Left lung (tissue), 4 donors: ENCODE measurements at regions not wholly inside any gene's neighbourhood (a gene's known extent, or its start where the extent isn't known, plus 50 kb on each side); places are given as distances from the start of the nearest gene placed in this dataset.

Experiments
- ATAC-seq: fragments of 200-7000 bp; cut with Tn5 transposase; one replicate; pipeline ENCODE4 v1.9.1; 2020; ENCODE audit warnings: moderate library complexity
- DNase-seq, 4 donors: peaks; one replicate each; pipeline ENCODE4 v3.0.0-alpha.2; 2013 to 2020
- H3K27ac ChIP-seq, 2 donors: fragments of 200-600 bp; sonication (generic) in 1 of 2; one replicate each; pipeline versions ENCODE4 v1.5.0 to v1.8.0; 2020 to 2021
- H3K27me3 ChIP-seq, 2 donors: fragments of 200-600 bp; sonication (generic) in 1 of 2; one replicate each; pipeline versions ENCODE4 v1.5.0 to v1.8.0; 2020 to 2021
- H3K36me3 ChIP-seq, 2 donors: fragments of 200-600 bp; sonication (generic) in 1 of 2; one replicate each; pipeline versions ENCODE4 v1.5.0 to v1.8.0; 2020 to 2021
- H3K4me1 ChIP-seq, 2 donors: fragments of 200-600 bp; one replicate each; pipeline ENCODE4 v1.8.0; 2021
- H3K4me3 ChIP-seq, 2 donors: fragments of 200-600 bp; sonication (generic) in 1 of 2; one replicate each; pipeline versions ENCODE4 v1.5.0 to v1.8.0; 2020 to 2021; ENCODE audit warnings: mild to moderate bottlenecking in 1 of 2
- H3K9me3 ChIP-seq, 2 donors: fragments of 200-600 bp; sonication (generic) in 1 of 2; one replicate each; pipeline versions ENCODE4 v1.5.0 to v1.8.0; 2020 to 2021
- CTCF ChIP-seq, 2 donors: fragments of 200-600 bp; sonication (generic) in 1 of 2; IDR thresholded peaks; one replicate each; pipeline versions ENCODE4 v1.5.0 to v1.8.0; 2021; ENCODE audit warnings: antibody characterized with exemption in 2 of 2
- intact Hi-C, 2 donors: fragments of 100-400 bp; cut with DNase I; formaldehyde crosslinking; loops; one replicate each; pipeline versions ENCODE4 v1.11.2 to v1.14.2; 2022
- donor health status: DM: no; HTN: yes; CAD: no.
- donor health status: DM: no; HTN: no; CAD: no.

GRCh38 chr5:169442403-169442874 lies 141.1 kb upstream of the SPDL1 start:
- Histone ChIP-seq H3K9me3 (no peaks in the 10 kb centered on the region), H3K4me1 (no peaks in the 10 kb centered on the region), H3K27me3 (no peaks in the 10 kb centered on the region), H3K4me3 (no peak overlapping the region), H3K27ac (no peak overlapping the region), H3K36me3 (no peaks in the 10 kb centered on the region)
- DNase-seq (peak in 2 of 4 donors; percentile 42 to 62), ATAC-seq (peak; percentile 56)
- TF ChIP-seq CTCF (IDR thresholded peaks at IDR 0.05), result no peak
- intact Hi-C loops, result no loop called here

DNA sequence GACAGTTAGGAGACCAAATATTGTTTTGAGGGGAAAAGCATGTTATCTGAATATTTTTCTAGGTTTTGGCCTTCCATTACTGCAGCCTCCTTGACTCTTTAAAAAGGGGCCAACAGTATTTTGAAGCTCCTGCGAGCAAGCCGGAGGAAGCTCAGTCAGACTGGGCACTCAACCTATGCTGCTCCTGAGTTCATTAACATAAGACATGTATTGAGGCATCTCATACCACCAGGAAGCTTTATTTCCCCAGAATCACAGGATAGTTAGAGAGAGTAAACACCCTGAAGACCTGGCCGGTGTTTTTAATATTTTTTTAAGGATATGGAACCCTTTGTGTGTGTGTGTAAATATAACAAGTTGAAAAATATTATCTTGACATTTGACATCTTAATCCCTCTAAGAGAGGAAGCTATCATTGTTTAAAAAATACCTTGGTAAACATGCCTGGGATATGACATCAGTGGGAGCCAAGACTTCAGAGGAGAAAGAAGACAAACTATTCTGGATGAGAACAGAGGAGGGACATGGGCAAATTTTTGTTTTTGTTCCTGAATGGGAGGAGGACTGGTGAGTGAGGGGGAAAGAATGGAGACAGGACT lies 139.3 kb upstream of the SLIT3 start:
- TF ChIP-seq CTCF (IDR thresholded peaks at IDR 0.05), result no peak
- no peak overlapping the region for H3K27ac ChIP-seq
- H3K9me3 ChIP-seq, result no peaks in the 10 kb centered on the region
- H3K4me1 ChIP-seq, result no peaks in the 10 kb centered on the region
- H3K27me3 ChIP-seq, result no peaks in the 10 kb centered on the region
- H3K36me3 ChIP-seq, result no peaks in the 10 kb centered on the region
- DNase-seq (no peak), ATAC-seq (no peak)
- no peak overlapping the region for H3K4me3 ChIP-seq
- intact Hi-C loops, result no loop called here

GRCh38 chr5:169439362-169439761 lies 138.4 kb upstream of the SLIT3 start:
- Histone ChIP-seq H3K27me3 (no peaks in the 10 kb centered on the region), H3K9me3 (no peaks in the 10 kb centered on the region), H3K27ac (no peak overlapping the region), H3K4me3 (no peak overlapping the region), H3K4me1 (no peaks in the 10 kb centered on the region), H3K36me3 (no peaks in the 10 kb centered on the region)
- no peak for TF ChIP-seq CTCF (IDR thresholded peaks at IDR 0.05)
- intact Hi-C loops, result no loop called here
- DNase-seq (no peak), ATAC-seq (no peak)

DNA sequence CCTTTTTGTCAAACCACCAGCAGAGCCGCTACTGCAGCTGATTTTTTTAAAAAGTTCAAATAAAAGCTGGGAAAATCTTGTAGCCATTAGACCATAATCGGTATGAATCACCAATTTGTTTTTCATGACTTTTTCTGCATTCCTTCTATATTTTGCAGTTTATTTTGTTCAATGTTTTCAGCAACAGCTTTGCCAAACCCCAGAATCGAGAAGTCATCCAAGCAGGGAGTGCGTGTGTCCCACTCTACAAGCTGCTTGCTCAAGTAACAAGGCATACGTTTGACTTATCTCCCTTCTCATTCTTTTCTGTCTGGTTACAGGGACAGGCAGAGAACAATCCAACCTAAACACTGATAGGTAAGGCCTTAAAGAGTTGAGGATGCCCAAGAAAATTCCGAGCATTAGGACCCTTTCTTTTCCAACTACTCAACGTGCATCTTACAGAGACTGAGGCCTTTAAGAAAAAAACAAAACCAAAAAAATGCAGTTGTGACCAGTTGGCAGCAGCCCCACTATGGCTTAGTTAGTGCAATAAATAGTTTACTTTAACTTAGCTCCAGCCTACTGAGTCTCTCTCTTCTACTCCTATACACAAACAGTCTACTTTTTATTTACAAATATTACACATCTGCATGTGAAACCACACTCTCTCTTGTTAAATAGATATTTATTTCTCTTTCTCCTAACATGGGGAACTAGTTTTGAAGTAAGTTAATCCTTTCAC lies 134.7 kb upstream of the SLIT3 start:
- peak in 2 of 4 donors; percentile 33 to 53 for DNase-seq
- Histone ChIP-seq H3K9me3 (no peaks in the 10 kb centered on the region), H3K4me1 (no peaks in the 10 kb centered on the region), H3K4me3 (no peak overlapping the region), H3K27me3 (no peaks in the 10 kb centered on the region), H3K27ac (no peak overlapping the region), H3K36me3 (no peaks in the 10 kb centered on the region)
- intact Hi-C loops, result no loop called here
- no peak for ATAC-seq
- no peak for TF ChIP-seq CTCF (IDR thresholded peaks at IDR 0.05)

DNA sequence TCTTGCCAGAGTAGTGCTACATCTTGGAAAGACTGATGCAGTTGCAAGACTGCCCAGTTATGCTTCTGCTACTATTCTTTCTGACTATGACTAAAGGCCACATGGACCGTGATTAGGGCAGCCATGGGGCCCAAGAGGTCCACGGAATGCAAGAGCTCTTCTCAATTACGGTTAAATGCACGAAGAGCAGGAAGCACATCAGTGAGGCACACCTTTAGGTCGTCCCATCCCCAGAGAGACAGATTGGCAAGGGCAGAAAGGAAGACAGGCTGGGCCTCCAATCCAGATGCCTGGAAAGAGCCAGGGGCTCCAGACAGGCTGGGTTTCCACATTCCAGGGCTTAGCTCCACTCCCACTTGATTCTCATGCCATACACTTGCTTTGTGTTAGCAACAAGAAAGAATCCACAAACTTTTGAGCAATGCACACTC lies 132.3 kb upstream of the SLIT3 start:
- no peak for TF ChIP-seq CTCF (IDR thresholded peaks at IDR 0.05)
- Histone ChIP-seq H3K27ac (no peak overlapping the region), H3K4me3 (no peak overlapping the region), H3K27me3 (no peaks in the 10 kb centered on the region), H3K4me1 (no peaks in the 10 kb centered on the region), H3K9me3 (no peaks in the 10 kb centered on the region), H3K36me3 (no peaks in the 10 kb centered on the region)
- DNase-seq, result no peak
- no peak for ATAC-seq
- intact Hi-C loops, result no loop called here
